Chondrocyte (in vitro differentiated cells): ENCODE measurements at regions not wholly inside any gene's neighbourhood (a gene's known extent, or its start where the extent isn't known, plus 50 kb on each side); places are given as distances from the start of the nearest gene placed in this dataset.

Experiments
- DNase-seq: peaks from one replicate; pipeline ENCODE4 v3.0.0; 2021; ENCODE audit warnings: mixed read lengths, low spot score
- H3K27ac Mint-ChIP-seq: one replicate; pipeline ENCODE4 v1.8.0; 2021; ENCODE audit warnings: mild to moderate bottlenecking, moderate library complexity, mixed read lengths; ENCODE audit not compliant: unreplicated experiment
- H3K27me3 Mint-ChIP-seq: 2 replicates; pipeline ENCODE4 v1.8.0; 2021; ENCODE audit warnings: low read depth, mixed read lengths
- H3K36me3 Mint-ChIP-seq: 2 replicates; pipeline ENCODE4 v1.8.0; 2021; ENCODE audit warnings: low read depth, mixed read lengths
- H3K4me1 Mint-ChIP-seq: 2 replicates; pipeline ENCODE4 v1.8.0; 2021; ENCODE audit warnings: low read depth, mild to moderate bottlenecking, mixed read lengths
- H3K4me3 Mint-ChIP-seq: one replicate; pipeline ENCODE4 v1.8.0; 2021; ENCODE audit warnings: mild to moderate bottlenecking, moderate library complexity, mixed read lengths; ENCODE audit not compliant: unreplicated experiment
- H3K9me3 Mint-ChIP-seq: 2 replicates; pipeline ENCODE4 v1.8.0; 2021; ENCODE audit warnings: low read depth, mixed read lengths
- TF ChIP-seq, protein P1 (sequence below): fragments of 200-600 bp; sonication (generic); IDR thresholded peaks from 2 replicates; pipeline ENCODE4 v1.5.0; 2021; ENCODE audit warnings: antibody characterized with exemption, mild to moderate bottlenecking, moderate library complexity

DNA sequence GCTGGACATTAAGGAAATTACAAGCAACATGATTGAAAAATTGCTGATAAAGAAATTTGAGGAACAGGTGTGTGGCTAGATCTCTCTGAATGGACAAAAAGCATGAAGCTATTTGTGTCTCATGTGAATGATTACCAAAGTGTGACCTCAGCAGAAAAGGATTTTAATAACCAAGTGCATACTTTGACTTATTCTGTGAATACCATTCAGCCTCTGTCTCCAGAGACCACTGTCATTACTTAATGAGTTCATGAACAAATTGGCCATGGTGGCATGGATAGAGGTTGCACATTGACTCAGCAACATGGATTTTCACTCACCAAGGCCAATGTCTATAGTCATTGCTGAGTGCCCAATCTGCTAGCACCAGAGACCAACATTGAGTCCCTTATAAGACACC is 874.6 kb upstream of the POT1 start:
- Mint-ChIP-seq H3K27me3 (no peaks in the 10 kb centered on the region), H3K4me3 (no peak overlapping the region), H3K9me3 (peaks cover 6% of the 10 kb centered on the region), H3K4me1 (no peaks in the 10 kb centered on the region), H3K27ac (no peak overlapping the region), H3K36me3 (no peaks in the 10 kb centered on the region)
- DNase-seq = no peak
- TF ChIP-seq, protein P1, sequence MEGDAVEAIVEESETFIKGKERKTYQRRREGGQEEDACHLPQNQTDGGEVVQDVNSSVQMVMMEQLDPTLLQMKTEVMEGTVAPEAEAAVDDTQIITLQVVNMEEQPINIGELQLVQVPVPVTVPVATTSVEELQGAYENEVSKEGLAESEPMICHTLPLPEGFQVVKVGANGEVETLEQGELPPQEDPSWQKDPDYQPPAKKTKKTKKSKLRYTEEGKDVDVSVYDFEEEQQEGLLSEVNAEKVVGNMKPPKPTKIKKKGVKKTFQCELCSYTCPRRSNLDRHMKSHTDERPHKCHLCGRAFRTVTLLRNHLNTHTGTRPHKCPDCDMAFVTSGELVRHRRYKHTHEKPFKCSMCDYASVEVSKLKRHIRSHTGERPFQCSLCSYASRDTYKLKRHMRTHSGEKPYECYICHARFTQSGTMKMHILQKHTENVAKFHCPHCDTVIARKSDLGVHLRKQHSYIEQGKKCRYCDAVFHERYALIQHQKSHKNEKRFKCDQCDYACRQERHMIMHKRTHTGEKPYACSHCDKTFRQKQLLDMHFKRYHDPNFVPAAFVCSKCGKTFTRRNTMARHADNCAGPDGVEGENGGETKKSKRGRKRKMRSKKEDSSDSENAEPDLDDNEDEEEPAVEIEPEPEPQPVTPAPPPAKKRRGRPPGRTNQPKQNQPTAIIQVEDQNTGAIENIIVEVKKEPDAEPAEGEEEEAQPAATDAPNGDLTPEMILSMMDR = no peak

DNA sequence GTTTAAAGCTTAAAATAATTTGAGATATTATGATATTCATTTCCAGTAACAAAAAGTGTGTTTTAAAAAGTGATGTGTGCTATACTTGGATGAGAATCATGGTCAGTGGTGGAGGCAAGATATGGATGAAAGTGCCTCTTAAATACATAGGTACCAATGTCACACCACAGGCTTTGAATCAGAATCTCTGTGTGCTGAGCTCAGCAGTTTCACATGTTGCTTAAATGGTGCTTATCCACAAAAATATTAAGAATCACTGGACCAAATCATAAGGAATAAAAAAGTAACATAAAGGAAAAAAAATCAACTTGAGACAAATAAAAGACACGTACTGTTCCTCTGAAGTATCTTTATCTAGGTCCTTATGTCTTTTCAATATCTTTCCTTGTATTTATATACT is 850.5 kb upstream of the POT1 start:
- no peak for DNase-seq
- H3K4me3 Mint-ChIP-seq = no peak overlapping the region
- no peak overlapping the region for H3K27ac Mint-ChIP-seq
- no peaks in the 10 kb centered on the region for H3K27me3 Mint-ChIP-seq
- TF ChIP-seq, protein P1 = no peak
- no peaks in the 10 kb centered on the region for H3K4me1 Mint-ChIP-seq
- H3K9me3 Mint-ChIP-seq = no peaks in the 10 kb centered on the region
- H3K36me3 Mint-ChIP-seq = no peaks in the 10 kb centered on the region

DNA sequence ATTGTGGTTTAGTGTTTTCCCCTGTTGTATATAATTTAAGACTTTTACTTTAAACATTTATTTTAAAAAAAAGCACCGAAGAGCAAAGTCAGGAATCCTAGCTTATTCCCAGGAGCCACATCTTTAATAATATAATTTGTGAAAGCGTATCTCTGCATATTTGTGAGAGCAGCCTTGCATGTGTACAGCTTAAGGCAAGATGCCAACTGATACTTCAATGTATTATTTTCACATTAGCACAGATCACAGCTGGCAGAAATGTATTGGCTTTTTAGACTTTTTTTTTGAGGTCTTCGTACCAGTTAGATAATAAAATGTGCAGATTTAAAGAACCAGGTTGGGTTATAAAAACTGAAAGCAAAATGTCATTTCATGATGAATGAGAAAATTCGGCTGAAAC is 845.7 kb upstream of the POT1 start:
- Mint-ChIP-seq H3K36me3 (no peaks in the 10 kb centered on the region), H3K4me1 (no peaks in the 10 kb centered on the region), H3K27me3 (no peaks in the 10 kb centered on the region), H3K27ac (no peak overlapping the region), H3K4me3 (no peak overlapping the region), H3K9me3 (no peaks in the 10 kb centered on the region)
- no peak for DNase-seq
- TF ChIP-seq, protein P1 = no peak

- Mint-ChIP-seq H3K27me3 (no peaks in the 10 kb centered on the region), H3K27ac (no peak overlapping the region), H3K4me1 (no peaks in the 10 kb centered on the region), H3K9me3 (no peaks in the 10 kb centered on the region), H3K4me3 (no peak overlapping the region), H3K36me3 (no peaks in the 10 kb centered on the region)
- TF ChIP-seq, protein P1 = no peak
- no peak for DNase-seq
Measured at GRCh38 chr7:125773113-125773785, 843.6 kb upstream of the POT1 start.

DNA sequence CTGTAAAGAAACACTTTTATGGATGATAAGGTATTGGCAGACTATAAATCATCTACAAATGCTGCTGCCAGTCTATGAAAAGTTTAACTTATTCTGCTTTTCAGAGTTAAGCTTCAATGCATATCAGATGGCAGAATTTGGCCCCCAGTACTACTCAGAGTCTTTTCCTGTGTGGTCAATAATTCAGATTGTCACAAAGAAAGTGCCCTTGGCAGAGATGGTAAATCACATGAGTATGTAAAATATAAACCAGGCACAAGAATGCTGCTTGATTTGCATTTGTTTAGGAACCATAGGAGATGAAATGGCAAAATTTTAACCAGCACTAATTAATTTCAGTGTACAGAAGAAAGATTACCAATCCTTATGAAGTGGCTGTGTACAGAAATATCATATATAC is 818.3 kb upstream of the POT1 start:
- H3K9me3 Mint-ChIP-seq = peaks cover 8% of the 10 kb centered on the region
- no peak for DNase-seq
- H3K27me3 Mint-ChIP-seq = no peaks in the 10 kb centered on the region
- no peak overlapping the region for H3K27ac Mint-ChIP-seq
- no peak overlapping the region for H3K4me3 Mint-ChIP-seq
- TF ChIP-seq, protein P1 = no peak
- no peaks in the 10 kb centered on the region for H3K4me1 Mint-ChIP-seq
- H3K36me3 Mint-ChIP-seq = no peaks in the 10 kb centered on the region
